HL-60 (cell line): ENCODE measurements at regions not wholly inside any gene's neighbourhood (a gene's known extent, or its start where the extent isn't known, plus 50 kb on each side); places are given as distances from the start of the nearest gene placed in this dataset.

Source experiments
- GABPA ChIP-seq: IDR thresholded peaks from 2 replicates; pipeline ENCODE4 v1.6.1; 2012; ENCODE audit warnings: low read depth
- POLR2AphosphoS5 ChIP-seq: IDR thresholded peaks from 2 replicates; pipeline ENCODE4 v1.6.1; 2012; ENCODE audit warnings: low read depth
- SPI1 ChIP-seq: IDR thresholded peaks from 2 replicates; pipeline ENCODE4 v1.6.1; 2012; ENCODE audit warnings: low read depth, mild to moderate bottlenecking, borderline replicate concordance
- TF ChIP-seq, protein P1 (sequence below): IDR thresholded peaks from one replicate; pipeline ENCODE4 v1.5.1; 2011; ENCODE audit warnings: low read length, control low read depth, inconsistent platforms; ENCODE audit not compliant: insufficient read depth
- TF ChIP-seq, protein P2 (sequence below): IDR thresholded peaks from 2 replicates; pipeline ENCODE4 v1.6.1; 2012; ENCODE audit warnings: low read depth; ENCODE audit not compliant: insufficient replicate concordance

DNA sequence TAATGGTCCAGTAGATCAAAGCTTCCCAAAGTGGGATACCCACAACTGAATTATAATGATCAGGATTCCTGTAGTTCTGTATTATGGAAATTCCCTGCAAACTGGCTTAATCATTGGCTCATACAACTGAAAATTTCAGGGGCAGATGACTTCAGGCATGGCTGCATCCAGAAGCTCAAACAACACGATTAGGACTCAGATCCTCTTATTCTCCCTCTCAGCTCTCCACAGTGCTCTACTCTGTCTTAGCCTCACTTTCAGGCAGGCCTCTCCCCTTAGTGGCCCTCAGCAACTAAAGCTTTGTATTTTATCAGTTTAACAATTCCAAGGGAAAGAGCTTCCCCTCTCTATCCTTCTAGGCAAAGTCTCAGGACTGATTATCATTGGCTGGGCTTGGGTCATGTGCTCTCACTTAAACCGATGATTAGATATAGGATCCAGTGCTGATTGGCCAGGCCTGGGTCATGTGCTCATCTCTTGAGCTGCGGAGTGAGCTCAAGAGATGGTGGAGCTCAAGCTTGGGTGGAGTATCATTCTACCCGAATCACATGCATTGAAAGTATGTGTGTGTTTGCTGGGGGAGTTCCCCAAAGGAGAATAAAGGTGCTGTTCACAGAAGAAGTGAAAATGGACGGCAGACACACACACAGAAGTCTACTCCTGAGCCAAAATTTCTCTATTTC is 57.9 kb upstream of the RUNX3 start:
- TF ChIP-seq, protein P1, sequence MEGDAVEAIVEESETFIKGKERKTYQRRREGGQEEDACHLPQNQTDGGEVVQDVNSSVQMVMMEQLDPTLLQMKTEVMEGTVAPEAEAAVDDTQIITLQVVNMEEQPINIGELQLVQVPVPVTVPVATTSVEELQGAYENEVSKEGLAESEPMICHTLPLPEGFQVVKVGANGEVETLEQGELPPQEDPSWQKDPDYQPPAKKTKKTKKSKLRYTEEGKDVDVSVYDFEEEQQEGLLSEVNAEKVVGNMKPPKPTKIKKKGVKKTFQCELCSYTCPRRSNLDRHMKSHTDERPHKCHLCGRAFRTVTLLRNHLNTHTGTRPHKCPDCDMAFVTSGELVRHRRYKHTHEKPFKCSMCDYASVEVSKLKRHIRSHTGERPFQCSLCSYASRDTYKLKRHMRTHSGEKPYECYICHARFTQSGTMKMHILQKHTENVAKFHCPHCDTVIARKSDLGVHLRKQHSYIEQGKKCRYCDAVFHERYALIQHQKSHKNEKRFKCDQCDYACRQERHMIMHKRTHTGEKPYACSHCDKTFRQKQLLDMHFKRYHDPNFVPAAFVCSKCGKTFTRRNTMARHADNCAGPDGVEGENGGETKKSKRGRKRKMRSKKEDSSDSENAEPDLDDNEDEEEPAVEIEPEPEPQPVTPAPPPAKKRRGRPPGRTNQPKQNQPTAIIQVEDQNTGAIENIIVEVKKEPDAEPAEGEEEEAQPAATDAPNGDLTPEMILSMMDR, result no peak
- TF ChIP-seq, protein P2, sequence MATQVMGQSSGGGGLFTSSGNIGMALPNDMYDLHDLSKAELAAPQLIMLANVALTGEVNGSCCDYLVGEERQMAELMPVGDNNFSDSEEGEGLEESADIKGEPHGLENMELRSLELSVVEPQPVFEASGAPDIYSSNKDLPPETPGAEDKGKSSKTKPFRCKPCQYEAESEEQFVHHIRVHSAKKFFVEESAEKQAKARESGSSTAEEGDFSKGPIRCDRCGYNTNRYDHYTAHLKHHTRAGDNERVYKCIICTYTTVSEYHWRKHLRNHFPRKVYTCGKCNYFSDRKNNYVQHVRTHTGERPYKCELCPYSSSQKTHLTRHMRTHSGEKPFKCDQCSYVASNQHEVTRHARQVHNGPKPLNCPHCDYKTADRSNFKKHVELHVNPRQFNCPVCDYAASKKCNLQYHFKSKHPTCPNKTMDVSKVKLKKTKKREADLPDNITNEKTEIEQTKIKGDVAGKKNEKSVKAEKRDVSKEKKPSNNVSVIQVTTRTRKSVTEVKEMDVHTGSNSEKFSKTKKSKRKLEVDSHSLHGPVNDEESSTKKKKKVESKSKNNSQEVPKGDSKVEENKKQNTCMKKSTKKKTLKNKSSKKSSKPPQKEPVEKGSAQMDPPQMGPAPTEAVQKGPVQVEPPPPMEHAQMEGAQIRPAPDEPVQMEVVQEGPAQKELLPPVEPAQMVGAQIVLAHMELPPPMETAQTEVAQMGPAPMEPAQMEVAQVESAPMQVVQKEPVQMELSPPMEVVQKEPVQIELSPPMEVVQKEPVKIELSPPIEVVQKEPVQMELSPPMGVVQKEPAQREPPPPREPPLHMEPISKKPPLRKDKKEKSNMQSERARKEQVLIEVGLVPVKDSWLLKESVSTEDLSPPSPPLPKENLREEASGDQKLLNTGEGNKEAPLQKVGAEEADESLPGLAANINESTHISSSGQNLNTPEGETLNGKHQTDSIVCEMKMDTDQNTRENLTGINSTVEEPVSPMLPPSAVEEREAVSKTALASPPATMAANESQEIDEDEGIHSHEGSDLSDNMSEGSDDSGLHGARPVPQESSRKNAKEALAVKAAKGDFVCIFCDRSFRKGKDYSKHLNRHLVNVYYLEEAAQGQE, result no peak
- TF ChIP-seq POLR2AphosphoS5, result no peak
- no peak for TF ChIP-seq SPI1
- TF ChIP-seq GABPA, result no peak
